ENCODE measurements at regions not wholly inside any gene's neighbourhood (a gene's known extent, or its start where the extent isn't known, plus 50 kb on each side); places are given as distances from the start of the nearest gene placed in this dataset.

DNA sequence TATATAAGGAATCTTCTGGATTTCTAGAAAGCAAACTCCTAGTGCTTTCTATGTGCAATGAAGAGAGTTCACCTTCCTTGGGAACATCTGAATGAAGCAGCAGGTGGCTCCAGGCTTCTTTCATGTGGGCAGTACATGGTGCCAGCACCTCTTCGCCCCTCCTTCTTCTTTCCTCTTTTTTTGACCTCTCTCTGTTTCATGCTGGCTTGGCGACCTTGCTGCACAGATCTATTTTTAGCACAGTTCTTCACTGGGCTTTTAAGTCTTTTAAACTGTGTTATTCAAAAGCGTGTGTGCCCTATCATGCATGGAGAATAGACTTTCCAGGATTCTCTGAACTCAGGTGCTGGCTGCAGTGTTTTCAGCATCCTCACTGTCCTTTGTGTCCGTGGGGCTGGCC, 400.3 kb upstream of the PRKCQ start:
- H3K79me2 ChIP-seq: no peaks in the 10 kb centered on the region
- no peak overlapping the region for H3K27ac ChIP-seq
- H3K9me2 ChIP-seq (replicated peaks; ENCODE audit: insufficient read depth): no peaks in the 10 kb centered on the region
- peaks cover 3% of the 10 kb centered on the region for H3K27me3 ChIP-seq
- 70% methylated on average over 4 of the region's 4 CpGs for WGBS (ENCODE audit: low lambda C conversion rate, missing lambda C conversion rate)
- no peaks in the 10 kb centered on the region for H3K4me1 ChIP-seq (ENCODE audit: insufficient read depth)
- H3K9me3 ChIP-seq (ENCODE audit: low read depth): no peaks in the 10 kb centered on the region
- H3K36me3 ChIP-seq (replicated peaks; ENCODE audit: insufficient read depth, low read depth): no peaks in the 10 kb centered on the region
- H3K4me3 ChIP-seq: no peak overlapping the region
- no peak for TF ChIP-seq EZH2 (IDR thresholded peaks at IDR 0.05; ENCODE audit: borderline replicate concordance)
- TF ChIP-seq, protein P1, sequence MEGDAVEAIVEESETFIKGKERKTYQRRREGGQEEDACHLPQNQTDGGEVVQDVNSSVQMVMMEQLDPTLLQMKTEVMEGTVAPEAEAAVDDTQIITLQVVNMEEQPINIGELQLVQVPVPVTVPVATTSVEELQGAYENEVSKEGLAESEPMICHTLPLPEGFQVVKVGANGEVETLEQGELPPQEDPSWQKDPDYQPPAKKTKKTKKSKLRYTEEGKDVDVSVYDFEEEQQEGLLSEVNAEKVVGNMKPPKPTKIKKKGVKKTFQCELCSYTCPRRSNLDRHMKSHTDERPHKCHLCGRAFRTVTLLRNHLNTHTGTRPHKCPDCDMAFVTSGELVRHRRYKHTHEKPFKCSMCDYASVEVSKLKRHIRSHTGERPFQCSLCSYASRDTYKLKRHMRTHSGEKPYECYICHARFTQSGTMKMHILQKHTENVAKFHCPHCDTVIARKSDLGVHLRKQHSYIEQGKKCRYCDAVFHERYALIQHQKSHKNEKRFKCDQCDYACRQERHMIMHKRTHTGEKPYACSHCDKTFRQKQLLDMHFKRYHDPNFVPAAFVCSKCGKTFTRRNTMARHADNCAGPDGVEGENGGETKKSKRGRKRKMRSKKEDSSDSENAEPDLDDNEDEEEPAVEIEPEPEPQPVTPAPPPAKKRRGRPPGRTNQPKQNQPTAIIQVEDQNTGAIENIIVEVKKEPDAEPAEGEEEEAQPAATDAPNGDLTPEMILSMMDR (IDR thresholded peaks at IDR 0.05; ENCODE audit: poor library complexity): no peak
- TF ChIP-seq EZH2phosphoT487 (IDR thresholded peaks at IDR 0.05; ENCODE audit: low read depth, severe bottlenecking, unreplicated experiment): no peak
- no peak overlapping the region for H2AFZ ChIP-seq
- no peak overlapping the region for H3K4me2 ChIP-seq
- DNase-seq (ENCODE audit: low spot score): no peak
- H4K20me1 ChIP-seq (ENCODE audit: insufficient read depth, poor library complexity, severe bottlenecking): no peaks in the 10 kb centered on the region

DNA sequence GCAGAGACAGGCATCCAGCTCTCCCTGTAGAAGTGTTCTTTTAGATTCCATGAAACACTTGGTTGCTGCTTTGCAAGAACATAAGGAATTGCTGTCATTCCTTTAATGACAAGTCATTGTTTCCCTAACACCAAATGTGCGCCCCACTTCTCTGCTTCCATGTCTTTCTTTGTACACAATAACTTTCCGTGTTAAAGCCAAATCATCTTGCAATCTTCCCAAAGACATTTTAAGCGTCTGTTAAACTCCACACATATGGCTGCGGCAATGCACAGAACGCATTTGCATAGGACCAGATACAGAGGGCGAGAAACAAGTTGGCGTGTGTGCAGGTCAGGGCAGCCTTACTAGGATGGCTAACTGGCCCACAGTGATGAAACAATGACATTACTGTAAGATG, 399.3 kb upstream of the PRKCQ start:
- Histone ChIP-seq H3K36me3 (replicated peaks; ENCODE audit: insufficient read depth, low read depth) (no peaks in the 10 kb centered on the region), H3K9me2 (replicated peaks; ENCODE audit: insufficient read depth) (no peaks in the 10 kb centered on the region), H3K4me3 (no peak overlapping the region), H3K27ac (no peak overlapping the region), H3K27me3 (peaks cover 3% of the 10 kb centered on the region), H3K9me3 (ENCODE audit: low read depth) (no peaks in the 10 kb centered on the region), H4K20me1 (ENCODE audit: insufficient read depth, poor library complexity, severe bottlenecking) (no peaks in the 10 kb centered on the region), H3K4me1 (ENCODE audit: insufficient read depth) (no peaks in the 10 kb centered on the region), H2AFZ (no peak overlapping the region), H3K4me2 (no peak overlapping the region), H3K79me2 (no peaks in the 10 kb centered on the region)
- WGBS (ENCODE audit: low lambda C conversion rate, missing lambda C conversion rate): 94% methylated on average over 7 of the region's 7 CpGs
- DNase-seq (ENCODE audit: low spot score): no peak
- TF ChIP-seq, protein P1 (IDR thresholded peaks at IDR 0.05; ENCODE audit: poor library complexity): no peak
- no peak for TF ChIP-seq EZH2 (IDR thresholded peaks at IDR 0.05; ENCODE audit: borderline replicate concordance)
- no peak for TF ChIP-seq EZH2phosphoT487 (IDR thresholded peaks at IDR 0.05; ENCODE audit: low read depth, severe bottlenecking, unreplicated experiment)

DNA sequence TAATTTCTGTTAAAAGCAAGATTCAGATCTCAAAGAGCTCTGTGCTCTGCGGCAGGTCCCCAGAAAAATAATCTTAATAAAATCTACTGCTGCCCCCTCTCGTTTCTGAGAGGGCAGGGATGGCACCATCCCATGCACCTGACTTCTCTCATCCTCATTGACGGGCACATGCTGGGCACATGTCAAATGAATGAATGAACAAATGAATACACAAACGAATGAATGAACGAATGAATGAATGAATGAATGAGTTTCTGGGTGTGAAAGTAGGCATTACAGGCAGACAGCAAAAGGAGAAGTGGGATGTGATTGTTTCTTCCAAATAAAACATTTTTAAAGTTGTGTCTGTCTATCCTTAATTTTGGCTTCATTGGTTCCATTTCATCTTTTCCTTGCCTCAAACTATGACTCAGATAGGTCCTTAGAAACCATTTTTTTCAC, 398.1 kb upstream of the PRKCQ start:
- no peak overlapping the region for H3K4me3 ChIP-seq
- no peak overlapping the region for H3K4me2 ChIP-seq
- H3K4me1 ChIP-seq (ENCODE audit: insufficient read depth): no peaks in the 10 kb centered on the region
- H3K27ac ChIP-seq: no peak overlapping the region
- no peak overlapping the region for H2AFZ ChIP-seq
- H3K9me2 ChIP-seq (replicated peaks; ENCODE audit: insufficient read depth): no peaks in the 10 kb centered on the region
- TF ChIP-seq EZH2 (IDR thresholded peaks at IDR 0.05; ENCODE audit: borderline replicate concordance) (no peak), EZH2phosphoT487 (IDR thresholded peaks at IDR 0.05; ENCODE audit: low read depth, severe bottlenecking, unreplicated experiment) (no peak)
- TF ChIP-seq, protein P1 (IDR thresholded peaks at IDR 0.05; ENCODE audit: poor library complexity): no peak
- no peaks in the 10 kb centered on the region for H4K20me1 ChIP-seq (ENCODE audit: insufficient read depth, poor library complexity, severe bottlenecking)
- DNase-seq (ENCODE audit: low spot score): no peak
- WGBS (ENCODE audit: low lambda C conversion rate, missing lambda C conversion rate): 70% methylated on average over 5 of the region's 5 CpGs
- H3K36me3 ChIP-seq (replicated peaks; ENCODE audit: insufficient read depth, low read depth): no peaks in the 10 kb centered on the region
- H3K79me2 ChIP-seq: no peaks in the 10 kb centered on the region
- peaks cover 3% of the 10 kb centered on the region for H3K27me3 ChIP-seq
- H3K9me3 ChIP-seq (ENCODE audit: low read depth): no peaks in the 10 kb centered on the region
